ENCODE measurements at regions not wholly inside any gene's neighbourhood (a gene's known extent, or its start where the extent isn't known, plus 50 kb on each side); places are given as distances from the start of the nearest gene placed in this dataset.

GRCh38 chr16:47829850-47830600 lies 325.8 kb downstream of the ABCC12 start:
- TF ChIP-seq POLR2AphosphoS5 (IDR thresholded peaks at IDR 0.05) (no peak), CTCF (IDR thresholded peaks at IDR 0.05) (no peak), EP300 (IDR thresholded peaks at IDR 0.05) (no peak)
